ENCODE measurements at regions not wholly inside any gene's neighbourhood (a gene's known extent, or its start where the extent isn't known, plus 50 kb on each side); places are given as distances from the start of the nearest gene placed in this dataset.

- DNase-seq (ENCODE audit: insufficient read length, low spot score): no peak
- no peak for FAIRE-seq
- TF ChIP-seq POLR2A (IDR thresholded peaks at IDR 0.05; ENCODE audit: low read depth, low read length): no peak
Observed at GRCh38 chrX:25198253-25198652, 182.5 kb upstream of the ARX start.

GRCh38 chrX:25196221-25196620 lies 180.5 kb upstream of the ARX start:
- no peak for FAIRE-seq
- TF ChIP-seq POLR2A (IDR thresholded peaks at IDR 0.05; ENCODE audit: low read depth, low read length): no peak
- no peak for DNase-seq (ENCODE audit: insufficient read length, low spot score)

GRCh38 chrX:25191403-25191802 lies 175.6 kb upstream of the ARX start:
- FAIRE-seq (no peak), DNase-seq (ENCODE audit: insufficient read length, low spot score) (no peak)
- no peak for TF ChIP-seq POLR2A (IDR thresholded peaks at IDR 0.05; ENCODE audit: low read depth, low read length)

GRCh38 chrX:25181775-25182174 lies 166.0 kb upstream of the ARX start:
- no peak for TF ChIP-seq POLR2A (IDR thresholded peaks at IDR 0.05; ENCODE audit: low read depth, low read length)
- FAIRE-seq: no peak
- DNase-seq (ENCODE audit: insufficient read length, low spot score): no peak

GRCh38 chrX:25180242-25180641 lies 164.5 kb upstream of the ARX start:
- DNase-seq (ENCODE audit: insufficient read length, low spot score) (no peak), FAIRE-seq (no peak)
- no peak for TF ChIP-seq POLR2A (IDR thresholded peaks at IDR 0.05; ENCODE audit: low read depth, low read length)

- no peak for FAIRE-seq
Observed at GRCh38 chrX:25178555-25178954, 162.8 kb upstream of the ARX start.

GRCh38 chrX:25175743-25176142 lies 160.0 kb upstream of the ARX start:
- DNase-seq (ENCODE audit: insufficient read length, low spot score) (no peak), FAIRE-seq (no peak)
- no peak for TF ChIP-seq POLR2A (IDR thresholded peaks at IDR 0.05; ENCODE audit: low read depth, low read length)

More at GRCh38 chrX:25178555-25178954, 162.8 kb upstream of the ARX start:
- no peak for TF ChIP-seq POLR2A (IDR thresholded peaks at IDR 0.05; ENCODE audit: low read depth, low read length)
- DNase-seq (ENCODE audit: insufficient read length, low spot score): no peak

- DNase-seq (ENCODE audit: insufficient read length, low spot score) (no peak), FAIRE-seq (no peak)
- TF ChIP-seq POLR2A (IDR thresholded peaks at IDR 0.05; ENCODE audit: low read depth, low read length): no peak
Observed at GRCh38 chrX:25175171-25175570, 159.4 kb upstream of the ARX start.

GRCh38 chrX:25166546-25166945 lies 150.8 kb upstream of the ARX start:
- DNase-seq (ENCODE audit: insufficient read length, low spot score) (no peak), FAIRE-seq (no peak)
- TF ChIP-seq POLR2A (IDR thresholded peaks at IDR 0.05; ENCODE audit: low read depth, low read length): no peak

- no peak for FAIRE-seq
- no peak for DNase-seq (ENCODE audit: insufficient read length, low spot score)
- no peak for TF ChIP-seq POLR2A (IDR thresholded peaks at IDR 0.05; ENCODE audit: low read depth, low read length)
Observed at GRCh38 chrX:25166145-25166544, 150.4 kb upstream of the ARX start.

- no peak for FAIRE-seq
- no peak for DNase-seq (ENCODE audit: insufficient read length, low spot score)
- no peak for TF ChIP-seq POLR2A (IDR thresholded peaks at IDR 0.05; ENCODE audit: low read depth, low read length)
Observed at GRCh38 chrX:25158635-25159034, 142.9 kb upstream of the ARX start.

- no peak for DNase-seq (ENCODE audit: insufficient read length, low spot score)
- TF ChIP-seq POLR2A (IDR thresholded peaks at IDR 0.05; ENCODE audit: low read depth, low read length): no peak
- FAIRE-seq: no peak
Observed at GRCh38 chrX:25156832-25157231, 141.1 kb upstream of the ARX start.

- FAIRE-seq: no peak
- no peak for DNase-seq (ENCODE audit: insufficient read length, low spot score)
- no peak for TF ChIP-seq POLR2A (IDR thresholded peaks at IDR 0.05; ENCODE audit: low read depth, low read length)
Observed at GRCh38 chrX:25156323-25156722, 140.6 kb upstream of the ARX start.

- DNase-seq (ENCODE audit: insufficient read length, low spot score) (no peak), FAIRE-seq (no peak)
- no peak for TF ChIP-seq POLR2A (IDR thresholded peaks at IDR 0.05; ENCODE audit: low read depth, low read length)
Observed at GRCh38 chrX:25154168-25154567, 138.4 kb upstream of the ARX start.

GRCh38 chrX:25151749-25152148 lies 136.0 kb upstream of the ARX start:
- FAIRE-seq (no peak), DNase-seq (ENCODE audit: insufficient read length, low spot score) (no peak)
- no peak for TF ChIP-seq POLR2A (IDR thresholded peaks at IDR 0.05; ENCODE audit: low read depth, low read length)
